Fibroblast of skin of right biceps (primary cell): ENCODE measurements at regions not wholly inside any gene's neighbourhood (a gene's known extent, or its start where the extent isn't known, plus 50 kb on each side); places are given as distances from the start of the nearest gene placed in this dataset.

Experiments used
- DNase-seq: peaks from one replicate; pipeline ENCODE4 v3.0.0-alpha.2; 2013

GRCh38 chr2:21254170-21254965, 130.6 kb downstream of the TDRD15 start:
- DNase-seq, result no peak

- peak; percentile 12 for DNase-seq
Observed at GRCh38 chr2:21256006-21256405, 132.2 kb downstream of the TDRD15 start.

- peak; percentile 19 for DNase-seq
Observed at GRCh38 chr2:21257621-21258020, 133.9 kb downstream of the TDRD15 start.

GRCh38 chr2:21258082-21258481, 134.3 kb downstream of the TDRD15 start:
- DNase-seq, result peak; percentile 3

GRCh38 chr2:21260311-21260710, 136.5 kb downstream of the TDRD15 start:
- DNase-seq, result no peak

GRCh38 chr2:21261591-21261990, 137.8 kb downstream of the TDRD15 start:
- DNase-seq, result no peak

- no peak for DNase-seq
Observed at GRCh38 chr2:21262426-21262940, 138.7 kb downstream of the TDRD15 start.

- no peak for DNase-seq
Observed at GRCh38 chr2:21263622-21264021, 139.9 kb downstream of the TDRD15 start.

- DNase-seq, result no peak
Observed at GRCh38 chr2:21265752-21266151, 142.0 kb downstream of the TDRD15 start.

- DNase-seq, result no peak
Observed at GRCh38 chr2:21267232-21267835, 143.6 kb downstream of the TDRD15 start.

GRCh38 chr2:21268197-21268877, 144.6 kb downstream of the TDRD15 start:
- no peak for DNase-seq

GRCh38 chr2:21268878-21269224, 145.1 kb downstream of the TDRD15 start:
- no peak for DNase-seq

GRCh38 chr2:21269382-21269781, 145.6 kb downstream of the TDRD15 start:
- DNase-seq, result no peak

- no peak for DNase-seq
Observed at GRCh38 chr2:21270083-21270491, 146.3 kb downstream of the TDRD15 start.

- no peak for DNase-seq
Observed at GRCh38 chr2:21270708-21271122, 146.9 kb downstream of the TDRD15 start.

GRCh38 chr2:21276163-21276562, 152.4 kb downstream of the TDRD15 start:
- DNase-seq, result no peak

- no peak for DNase-seq
Observed at GRCh38 chr2:21277068-21278056, 153.6 kb downstream of the TDRD15 start.

- DNase-seq, result no peak
Observed at GRCh38 chr2:21279525-21279924, 155.8 kb downstream of the TDRD15 start.

GRCh38 chr2:21280793-21281192, 157.0 kb downstream of the TDRD15 start:
- DNase-seq, result no peak

GRCh38 chr2:21281384-21281783, 157.6 kb downstream of the TDRD15 start:
- no peak for DNase-seq

GRCh38 chr2:21281791-21282514, 158.2 kb downstream of the TDRD15 start:
- no peak for DNase-seq

- no peak for DNase-seq
Observed at GRCh38 chr2:21282515-21282898, 158.7 kb downstream of the TDRD15 start.
